SK-N-SH (cell line): ENCODE measurements at regions not wholly inside any gene's neighbourhood (a gene's known extent, or its start where the extent isn't known, plus 50 kb on each side); places are given as distances from the start of the nearest gene placed in this dataset.

ENCODE experiments used
- CTCF ChIP-seq: fragments of 200-600 bp; sonication (generic); IDR thresholded peaks from 2 replicates; pipeline ENCODE4 v1.6.1; 2017; ENCODE audit warnings: antibody characterized with exemption, mild to moderate bottlenecking, moderate library complexity
- FOXJ3 ChIP-seq: sonication (generic); formaldehyde crosslinking; IDR thresholded peaks from 2 replicates; pipeline ENCODE4 v1.5.1; 2020; ENCODE audit warnings: mild to moderate bottlenecking, missing genetic modification reagents
- IRF3 ChIP-seq: fragments of 150-350 bp; IDR thresholded peaks from 2 replicates; pipeline ENCODE4 v1.6.1; 2016; ENCODE audit warnings: mild to moderate bottlenecking, low read depth, low read length
- JUND ChIP-seq: IDR thresholded peaks from 2 replicates; pipeline ENCODE4 v1.4.0; 2012
- MAX ChIP-seq: IDR thresholded peaks from 2 replicates; pipeline ENCODE4 v1.4.0; 2012; ENCODE audit warnings: low read depth
- NRF1 ChIP-seq: IDR thresholded peaks from 2 replicates; pipeline ENCODE4 v1.6.1; 2012; ENCODE audit warnings: low read depth, mild to moderate bottlenecking, low read length
- PBX3 ChIP-seq: IDR thresholded peaks from 2 replicates; pipeline ENCODE4; 2012
- TAF1 ChIP-seq: IDR thresholded peaks from 2 replicates; pipeline ENCODE4 v1.6.1; 2012; ENCODE audit warnings: low read depth, mild to moderate bottlenecking, low read length, moderate library complexity, borderline replicate concordance
- YY1 ChIP-seq: IDR thresholded peaks from 2 replicates; pipeline ENCODE4 v1.4.0; 2012; ENCODE audit warnings: low read depth, mild to moderate bottlenecking
- ZBTB33 ChIP-seq: IDR thresholded peaks from 2 replicates; pipeline ENCODE4 v1.4.0; 2012; ENCODE audit warnings: low read depth, borderline replicate concordance

- TF ChIP-seq MAX = no peak
- TF ChIP-seq PBX3 = no peak
- TF ChIP-seq CTCF = no peak
- TF ChIP-seq TAF1 = no peak
- no peak for TF ChIP-seq JUND
- no peak for TF ChIP-seq NRF1
- TF ChIP-seq FOXJ3 (CRISPR knock-in tag) = no peak
- TF ChIP-seq ZBTB33 = no peak
- no peak for TF ChIP-seq IRF3
- TF ChIP-seq YY1 = no peak
Measured at GRCh38 chr2:234285541-234285940, 211.3 kb downstream of the ARL4C start.
